HG03159 (cell line): ENCODE measurements at regions not wholly inside any gene's neighbourhood (a gene's known extent, or its start where the extent isn't known, plus 50 kb on each side); places are given as distances from the start of the nearest gene placed in this dataset.
A peak's percentile ranks its signal among the peaks of the same experiment; 100 is the strongest.
"Not testable (repeated sequence)": the region's sequence is repeated elsewhere in the genome, so short reads cannot be mapped to it uniquely, and the experiment has no call there.

Experiments
- ATAC-seq: cut with Tn5 transposase; IDR thresholded peaks from one replicate; pipeline ENCODE4 v1.9.1; 2021; ENCODE audit warnings: mild to moderate bottlenecking, moderate library complexity; ENCODE audit not compliant: unreplicated experiment

- ATAC-seq, result no peak
Measured at GRCh38 chr2:57677296-57677695, 369.3 kb upstream of the VRK2 start.

DNA sequence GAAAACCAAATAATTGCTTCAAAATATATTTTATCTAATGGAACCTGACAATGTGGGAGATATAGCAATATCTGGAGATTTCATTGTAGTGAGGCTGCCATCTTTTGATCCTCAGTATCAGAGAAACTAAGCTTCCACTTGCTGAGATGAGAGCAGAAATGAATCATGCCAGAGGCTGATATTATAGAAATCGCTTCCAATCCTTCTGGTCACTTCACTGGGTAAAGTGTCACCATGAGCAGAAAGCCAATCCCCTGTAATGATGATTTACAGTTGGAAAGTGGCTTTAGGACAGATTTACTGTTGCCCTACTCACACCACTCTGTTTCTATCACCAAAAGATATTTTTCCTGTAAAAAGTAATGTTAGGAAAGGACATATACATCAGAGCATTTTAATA is 365.0 kb upstream of the VRK2 start:
- ATAC-seq, result no peak

DNA sequence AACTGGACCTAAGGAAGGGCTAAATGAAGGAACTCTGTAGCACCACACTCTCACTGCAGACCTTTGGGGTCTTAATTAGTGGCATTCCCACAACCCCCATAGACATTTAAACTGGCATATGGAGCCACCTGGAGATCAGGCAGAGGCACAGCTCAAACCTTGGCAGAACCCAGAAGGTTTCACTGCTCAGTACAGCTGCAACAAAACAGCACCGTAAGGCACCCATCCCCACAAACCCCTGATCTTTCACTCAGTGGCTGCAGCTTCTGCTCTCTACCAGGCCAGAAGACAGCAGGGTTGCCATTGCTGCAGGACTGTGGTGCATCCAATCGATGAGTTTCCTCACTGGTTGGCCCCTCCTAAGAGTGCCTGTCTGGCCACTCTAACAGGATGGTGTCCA is 361.6 kb upstream of the VRK2 start:
- no peak for ATAC-seq

GRCh38 chr2:57692395-57692794 is 354.2 kb upstream of the VRK2 start:
- ATAC-seq, result no peak

GRCh38 chr2:57693177-57693576 is 353.4 kb upstream of the VRK2 start:
- no peak for ATAC-seq

DNA sequence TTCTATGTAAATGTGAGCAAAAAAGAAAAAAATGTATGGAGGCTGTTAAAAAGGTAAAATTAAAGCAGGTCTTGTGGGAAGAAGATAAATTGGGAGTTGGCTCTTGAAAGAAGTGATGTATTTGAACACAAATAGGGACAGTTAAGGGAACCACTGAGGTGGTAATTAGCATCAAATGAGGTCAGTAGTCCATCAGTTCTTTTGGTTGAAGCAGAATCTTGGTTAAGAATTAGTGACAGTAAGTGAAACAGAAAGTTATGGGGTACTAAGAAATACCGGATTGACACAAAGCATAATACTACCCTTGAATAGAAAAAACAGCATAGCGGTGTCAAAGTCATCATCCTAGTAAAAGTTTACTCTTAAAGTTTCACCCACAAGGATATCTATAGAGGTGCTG is 352.6 kb upstream of the VRK2 start:
- no peak for ATAC-seq

GRCh38 chr2:57696016-57696415 is 350.6 kb upstream of the VRK2 start:
- ATAC-seq, result no peak

- ATAC-seq, result no peak
Measured at GRCh38 chr2:57698392-57698791, 348.2 kb upstream of the VRK2 start.

DNA sequence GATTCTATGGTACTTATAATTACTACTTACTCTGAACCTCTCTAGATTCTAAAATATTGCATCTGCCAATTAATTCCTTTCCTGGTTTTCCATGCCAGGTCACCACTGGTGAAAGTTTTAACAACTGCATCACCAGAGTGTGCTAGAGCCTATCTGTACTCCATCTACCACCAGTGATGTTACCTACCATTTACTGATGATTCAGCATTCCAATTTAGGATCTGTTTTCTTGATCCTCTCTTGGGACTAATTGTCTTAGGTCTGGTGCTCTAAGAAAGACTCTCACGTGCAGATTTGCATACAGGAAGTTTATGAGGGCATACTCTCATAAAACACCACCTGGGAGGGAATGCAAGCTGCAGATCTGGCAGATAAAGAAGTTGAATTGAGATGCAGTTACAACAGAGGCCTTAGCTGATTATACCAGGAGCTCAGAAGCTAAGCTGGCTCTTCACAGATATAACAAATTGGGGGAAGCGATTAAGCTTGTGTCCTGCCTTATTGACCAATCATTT is 347.6 kb upstream of the VRK2 start:
- ATAC-seq, result no peak

GRCh38 chr2:57701391-57701791 is 345.2 kb upstream of the VRK2 start:
- no peak for ATAC-seq

GRCh38 chr2:57703407-57703806 is 343.2 kb upstream of the VRK2 start:
- ATAC-seq, result no peak

DNA sequence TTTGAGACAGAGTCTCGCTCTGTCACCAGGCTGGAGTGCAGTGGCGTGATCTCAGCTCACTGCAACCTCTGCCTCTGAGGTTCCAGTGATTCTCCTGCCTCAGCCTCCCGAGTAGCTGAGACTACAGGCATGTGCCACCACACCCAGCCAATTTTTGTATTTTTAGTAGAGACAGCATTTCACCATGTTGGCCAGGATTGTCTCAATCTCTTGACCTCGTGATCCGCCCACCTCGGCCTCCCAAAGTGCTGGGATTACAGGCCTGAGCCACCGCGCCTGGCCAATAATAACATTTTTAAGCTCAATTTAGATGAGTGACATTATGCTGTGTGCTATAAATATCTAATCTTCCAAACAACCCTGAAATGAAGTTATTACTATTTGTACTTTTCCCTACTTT is 338.8 kb upstream of the VRK2 start:
- ATAC-seq, result not testable (repeated sequence)

DNA sequence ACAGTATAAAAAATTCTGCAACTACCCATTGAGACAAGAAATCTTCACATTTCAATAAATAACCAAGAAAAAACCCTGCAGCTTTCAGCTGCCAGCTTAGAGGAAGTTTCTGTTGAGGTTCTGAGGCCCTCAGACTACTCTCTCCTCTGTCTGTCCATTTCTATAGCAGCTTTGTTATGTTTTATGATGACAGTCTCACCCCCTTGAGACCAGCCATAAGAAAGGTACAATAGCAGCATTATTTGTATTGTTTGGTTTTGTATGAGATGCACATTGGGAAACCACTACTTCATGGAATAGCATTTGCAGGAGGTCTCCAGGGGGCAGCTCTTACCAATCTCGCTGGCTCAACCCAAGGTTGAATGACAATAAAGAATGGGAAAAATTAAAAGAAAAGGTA is 334.6 kb upstream of the VRK2 start:
- ATAC-seq, result no peak

DNA sequence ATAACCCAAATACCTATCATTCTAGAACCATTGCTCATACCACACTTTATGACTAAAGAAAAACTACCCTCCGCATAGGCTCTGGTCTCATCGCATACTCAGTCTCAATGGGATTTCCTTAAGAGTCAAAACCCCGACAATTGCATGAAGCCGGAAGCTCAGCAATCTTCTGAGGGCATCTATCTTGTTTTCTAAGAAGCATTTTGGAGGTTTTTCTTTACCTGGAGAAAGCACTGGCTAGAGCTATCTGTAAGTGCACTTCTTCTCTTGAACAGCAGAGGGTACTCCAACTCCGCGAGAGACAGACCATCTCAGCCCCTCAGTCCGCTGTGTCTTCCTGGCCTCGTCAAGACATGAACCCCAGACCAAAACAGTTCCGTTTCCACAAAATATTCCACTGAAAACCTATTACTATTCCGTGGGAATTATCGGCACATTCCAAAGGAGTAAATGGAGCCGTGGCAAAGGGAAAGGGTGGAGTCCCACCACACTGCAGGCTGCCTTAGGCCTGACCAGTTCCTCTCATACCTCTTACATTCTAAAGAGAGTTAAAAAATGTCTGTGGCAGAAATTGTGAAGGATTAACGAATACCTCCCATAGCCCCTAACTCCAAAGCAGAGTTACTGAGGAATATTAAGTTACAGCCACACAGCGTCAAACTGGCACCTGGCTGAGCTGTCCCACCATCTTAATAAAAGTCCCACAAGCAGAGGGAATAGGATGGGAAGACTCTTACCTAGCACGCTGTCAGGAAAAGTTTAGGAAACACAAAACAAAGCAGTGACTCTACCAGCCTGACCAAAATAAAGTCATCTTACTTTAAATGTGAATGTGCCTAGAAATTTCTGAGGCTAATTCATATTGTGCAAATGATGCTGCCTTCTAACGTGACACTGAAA is 325.6 kb upstream of the VRK2 start:
- peak; percentile 100 for ATAC-seq

DNA sequence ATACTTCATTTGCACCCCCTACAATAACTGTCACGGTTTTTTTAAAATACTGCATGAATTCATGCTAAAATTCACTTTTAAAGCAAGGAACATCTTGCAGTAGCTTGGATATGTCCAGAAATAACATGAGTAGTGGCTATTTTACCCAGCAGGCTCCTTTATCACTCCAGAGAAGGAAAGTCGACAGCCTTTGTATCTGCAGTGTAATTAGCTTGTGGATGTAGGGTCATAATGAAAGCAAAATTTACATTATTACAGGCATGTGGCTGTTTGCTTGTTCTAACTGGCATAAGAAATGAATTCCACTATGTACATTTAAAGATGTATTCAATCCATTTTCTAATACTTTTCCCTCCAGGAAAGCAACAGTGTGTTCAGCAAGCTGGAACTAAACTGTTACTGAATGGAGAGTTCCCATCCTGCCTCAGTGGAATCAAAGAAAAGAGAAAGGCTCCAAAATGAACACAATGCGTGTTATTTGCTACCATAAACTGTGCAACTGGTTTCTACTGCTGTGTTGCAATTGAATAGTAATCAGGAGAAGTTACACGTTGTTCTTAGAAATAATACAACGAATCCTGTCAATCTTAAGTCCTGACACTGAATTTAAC is 321.2 kb upstream of the VRK2 start:
- ATAC-seq, result no peak

- peak; percentile 58 for ATAC-seq
Measured at GRCh38 chr2:57726294-57726693, 320.3 kb upstream of the VRK2 start.

DNA sequence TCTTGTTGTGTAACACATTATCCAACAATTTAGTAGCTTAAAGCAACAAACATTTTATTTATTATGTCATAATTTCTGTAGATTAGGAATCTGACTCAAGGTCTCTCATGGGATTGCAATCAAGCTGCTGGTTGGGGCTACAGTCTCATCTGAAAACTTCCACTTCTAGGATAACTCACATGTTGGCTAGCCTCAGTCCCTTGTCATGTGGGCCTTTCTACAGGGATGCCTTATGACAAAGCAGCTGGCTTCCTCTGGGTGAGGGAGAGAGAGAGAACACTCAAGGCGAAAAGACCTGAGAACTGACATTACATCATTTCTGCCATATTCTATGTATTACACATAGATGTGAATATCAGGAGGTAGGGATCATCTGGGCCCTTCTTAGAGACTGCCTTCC is 317.9 kb upstream of the VRK2 start:
- ATAC-seq, result no peak

- ATAC-seq, result no peak
Measured at GRCh38 chr2:57733956-57734355, 312.6 kb upstream of the VRK2 start.

DNA sequence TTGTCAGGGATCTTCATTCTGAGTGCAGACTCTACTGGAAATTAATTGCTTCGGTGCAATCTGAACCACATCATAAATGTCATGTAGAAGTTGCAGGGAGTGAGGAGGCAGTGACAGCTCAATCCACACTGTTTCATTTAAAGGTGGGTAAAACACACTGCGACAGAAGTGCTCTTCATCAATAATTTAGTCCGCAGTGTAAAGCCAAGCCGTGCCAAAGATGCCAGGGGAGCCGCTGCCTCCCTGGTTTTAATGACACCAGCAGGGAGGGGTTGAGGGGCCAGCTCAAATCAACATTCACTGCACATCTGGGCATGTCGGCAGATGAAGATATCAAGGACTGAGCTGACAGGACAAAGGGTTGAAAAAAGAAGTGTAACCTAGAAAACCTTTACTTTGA is 305.7 kb upstream of the VRK2 start:
- ATAC-seq, result no peak

GRCh38 chr2:57753636-57754035 is 293.0 kb upstream of the VRK2 start:
- no peak for ATAC-seq

DNA sequence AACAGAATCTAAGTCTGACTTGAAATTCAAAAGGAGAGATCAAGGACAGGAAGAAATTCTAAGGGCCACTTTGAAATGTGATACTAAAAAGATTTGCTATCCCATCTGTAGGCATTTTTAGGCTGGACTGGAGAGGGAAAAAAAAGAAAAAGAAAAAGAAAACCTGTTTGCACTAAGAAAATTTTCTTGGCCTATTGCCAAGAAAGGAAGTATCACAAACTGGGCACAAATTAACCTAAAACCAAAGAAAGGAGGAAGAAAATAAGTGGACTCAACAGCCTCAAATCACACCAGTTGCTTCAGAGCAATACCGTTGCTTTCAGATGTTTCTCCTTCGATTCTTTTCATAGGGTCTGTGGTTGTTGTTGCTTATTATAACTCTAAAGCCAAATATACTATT is 287.9 kb upstream of the VRK2 start:
- peak; percentile 7 for ATAC-seq

- peak; percentile 26 for ATAC-seq
Measured at GRCh38 chr2:57759131-57759530, 287.5 kb upstream of the VRK2 start.
